Osteoblast (primary cell): ENCODE measurements at regions not wholly inside any gene's neighbourhood (a gene's known extent, or its start where the extent isn't known, plus 50 kb on each side); places are given as distances from the start of the nearest gene placed in this dataset.

Experiments used
- DNase-seq: peaks from one replicate; pipeline ENCODE4 v3.0.0; 2011; ENCODE audit warnings: low spot score, mixed read lengths; ENCODE audit not compliant: insufficient read length; ENCODE audit errors: missing footprints
- H2AFZ ChIP-seq: 2 replicates; pipeline ENCODE4 v1.6.0; 2011; ENCODE audit warnings: mild to moderate bottlenecking, low read length
- H3K27ac ChIP-seq: 2 replicates; pipeline ENCODE4 v1.5.1; 2011; ENCODE audit warnings: mild to moderate bottlenecking, low read depth, low read length, moderate library complexity
- H3K27me3 ChIP-seq: 2 replicates; pipeline ENCODE4 v1.6.0; 2012; ENCODE audit warnings: mild to moderate bottlenecking, control low read depth, inconsistent platforms, low read length, moderate library complexity; ENCODE audit not compliant: insufficient read depth
- H3K36me3 ChIP-seq: 2 replicates; pipeline ENCODE4 v1.5.1; 2011; ENCODE audit warnings: mild to moderate bottlenecking, low read length, control low read depth, moderate library complexity; ENCODE audit not compliant: insufficient read depth
- H3K4me1 ChIP-seq: 2 replicates; pipeline ENCODE4 v1.5.1; 2011; ENCODE audit warnings: mild to moderate bottlenecking, low read length, control low read depth, moderate library complexity; ENCODE audit not compliant: insufficient read depth
- H3K4me2 ChIP-seq: 2 replicates; pipeline ENCODE4 v1.6.0; 2011; ENCODE audit warnings: mild to moderate bottlenecking, low read length; ENCODE audit not compliant: insufficient read depth
- H3K4me3 ChIP-seq: fragments of 200-600 bp; sonication (generic); 3 replicates; pipeline ENCODE4 v1.5.1; 2012; ENCODE audit warnings: mild to moderate bottlenecking, low read length, inconsistent platforms; ENCODE audit not compliant: insufficient read depth
- H3K79me2 ChIP-seq: 2 replicates; pipeline ENCODE4 v1.6.0; 2012; ENCODE audit warnings: mild to moderate bottlenecking, low read length, control low read depth, inconsistent platforms; ENCODE audit not compliant: insufficient read depth
- H3K9me3 ChIP-seq: 2 replicates; pipeline ENCODE4 v1.5.1; 2011; ENCODE audit warnings: low read depth, low read length, control low read depth
- H4K20me1 ChIP-seq: 2 replicates; pipeline ENCODE4 v1.6.0; 2012; ENCODE audit warnings: mild to moderate bottlenecking, low read length, control low read depth; ENCODE audit not compliant: insufficient read depth
- TF ChIP-seq, protein P1 (sequence below): IDR thresholded peaks from 2 replicates; pipeline ENCODE4 v1.5.1; 2011; ENCODE audit warnings: mild to moderate bottlenecking, low read depth, low read length, moderate library complexity; ENCODE audit errors: extremely low read depth

DNA sequence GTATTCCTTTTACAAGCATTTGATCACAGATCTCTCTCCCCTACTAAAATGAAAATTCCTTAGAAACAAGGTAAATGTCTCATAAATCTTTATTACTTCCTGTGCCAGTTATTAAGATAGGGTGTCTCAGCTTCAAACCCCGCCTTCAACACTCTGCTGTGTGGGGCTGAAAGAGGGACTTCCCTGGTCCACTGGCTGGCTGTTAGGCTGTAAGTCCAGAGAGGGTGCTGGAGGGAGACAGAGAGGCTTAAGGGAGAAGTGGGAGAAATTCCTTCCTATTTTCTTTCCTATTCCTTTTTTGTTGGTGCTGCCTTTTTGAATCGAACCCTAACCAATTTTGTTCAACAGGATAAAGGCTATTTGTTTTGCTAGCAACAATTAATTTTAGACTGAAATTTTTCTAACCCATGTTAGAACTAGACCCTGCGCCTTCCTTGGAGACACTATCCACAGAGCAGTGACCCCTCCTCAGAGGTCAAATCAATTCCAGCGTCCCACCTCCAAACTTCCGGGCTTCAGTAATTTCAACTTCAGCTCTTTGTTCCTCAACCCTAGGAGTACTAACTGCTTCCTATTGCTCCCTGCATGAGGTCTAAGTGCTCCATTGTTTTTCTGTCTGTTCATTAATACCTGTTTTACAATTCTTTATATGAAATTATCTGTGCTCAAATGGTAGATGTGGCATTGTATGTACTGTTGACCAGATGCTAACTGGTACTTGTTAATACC lies 207.5 kb upstream of the OPRM1 start:
- Histone ChIP-seq H3K4me2 (no peak overlapping the region), H3K27me3 (no peaks in the 10 kb centered on the region), H3K4me1 (no peaks in the 10 kb centered on the region), H3K79me2 (no peaks in the 10 kb centered on the region), H3K36me3 (no peaks in the 10 kb centered on the region), H3K4me3 (no peak overlapping the region), H2AFZ (no peak overlapping the region), H3K9me3 (peaks cover 2% of the 10 kb centered on the region), H4K20me1 (no peaks in the 10 kb centered on the region), H3K27ac (no peak overlapping the region)
- no peak for DNase-seq
- TF ChIP-seq, protein P1, sequence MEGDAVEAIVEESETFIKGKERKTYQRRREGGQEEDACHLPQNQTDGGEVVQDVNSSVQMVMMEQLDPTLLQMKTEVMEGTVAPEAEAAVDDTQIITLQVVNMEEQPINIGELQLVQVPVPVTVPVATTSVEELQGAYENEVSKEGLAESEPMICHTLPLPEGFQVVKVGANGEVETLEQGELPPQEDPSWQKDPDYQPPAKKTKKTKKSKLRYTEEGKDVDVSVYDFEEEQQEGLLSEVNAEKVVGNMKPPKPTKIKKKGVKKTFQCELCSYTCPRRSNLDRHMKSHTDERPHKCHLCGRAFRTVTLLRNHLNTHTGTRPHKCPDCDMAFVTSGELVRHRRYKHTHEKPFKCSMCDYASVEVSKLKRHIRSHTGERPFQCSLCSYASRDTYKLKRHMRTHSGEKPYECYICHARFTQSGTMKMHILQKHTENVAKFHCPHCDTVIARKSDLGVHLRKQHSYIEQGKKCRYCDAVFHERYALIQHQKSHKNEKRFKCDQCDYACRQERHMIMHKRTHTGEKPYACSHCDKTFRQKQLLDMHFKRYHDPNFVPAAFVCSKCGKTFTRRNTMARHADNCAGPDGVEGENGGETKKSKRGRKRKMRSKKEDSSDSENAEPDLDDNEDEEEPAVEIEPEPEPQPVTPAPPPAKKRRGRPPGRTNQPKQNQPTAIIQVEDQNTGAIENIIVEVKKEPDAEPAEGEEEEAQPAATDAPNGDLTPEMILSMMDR, result no peak

DNA sequence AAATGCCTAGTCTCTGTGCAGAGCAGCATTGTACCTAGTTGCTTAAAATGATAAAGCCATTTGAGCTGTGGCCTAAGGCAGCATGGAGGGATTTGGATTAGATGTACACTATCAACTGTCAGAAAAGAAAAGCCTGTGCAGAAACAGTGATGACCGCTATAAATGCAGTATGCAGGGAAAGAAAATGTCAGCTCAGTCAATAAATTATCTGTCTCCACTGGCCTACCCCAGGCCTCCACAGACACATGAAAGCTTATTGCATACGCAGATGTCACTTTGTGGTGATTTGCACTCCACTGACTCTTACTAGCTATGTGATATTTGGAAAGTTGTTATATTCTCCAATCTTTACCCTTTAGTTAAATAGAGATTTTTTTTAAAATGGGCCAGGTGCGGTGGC lies 221.9 kb upstream of the OPRM1 start:
- Histone ChIP-seq H3K36me3 (no peaks in the 10 kb centered on the region), H3K79me2 (no peaks in the 10 kb centered on the region), H2AFZ (no peak overlapping the region), H3K4me2 (no peak overlapping the region), H4K20me1 (no peaks in the 10 kb centered on the region), H3K4me3 (no peak overlapping the region), H3K4me1 (no peaks in the 10 kb centered on the region), H3K9me3 (no peaks in the 10 kb centered on the region), H3K27ac (no peak overlapping the region), H3K27me3 (no peaks in the 10 kb centered on the region)
- DNase-seq, result no peak
- TF ChIP-seq, protein P1, result no peak

DNA sequence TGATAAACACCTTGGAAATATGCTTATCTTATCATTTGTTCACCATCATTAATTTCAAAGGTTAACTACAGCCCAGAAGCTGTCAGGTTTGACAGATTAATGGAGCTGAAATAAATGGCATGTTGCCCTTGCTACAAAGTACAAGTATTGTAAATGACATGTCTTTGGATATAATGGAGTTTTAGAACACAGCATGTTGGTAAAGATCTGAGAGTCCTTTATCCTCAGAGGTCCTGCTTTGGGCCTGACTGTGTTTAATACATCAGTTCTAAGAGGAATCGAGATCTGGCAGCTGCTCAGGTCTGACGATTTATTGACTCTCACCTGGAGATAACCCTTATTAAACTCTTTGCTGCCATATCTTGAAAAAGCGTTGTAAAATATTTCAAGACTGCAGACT lies 222.7 kb upstream of the OPRM1 start:
- Histone ChIP-seq H3K27me3 (no peaks in the 10 kb centered on the region), H3K27ac (no peak overlapping the region), H2AFZ (no peak overlapping the region), H3K4me3 (no peak overlapping the region), H3K4me2 (no peak overlapping the region), H3K4me1 (no peaks in the 10 kb centered on the region), H4K20me1 (no peaks in the 10 kb centered on the region), H3K79me2 (no peaks in the 10 kb centered on the region), H3K36me3 (no peaks in the 10 kb centered on the region), H3K9me3 (no peaks in the 10 kb centered on the region)
- no peak for DNase-seq
- TF ChIP-seq, protein P1, result no peak

DNA sequence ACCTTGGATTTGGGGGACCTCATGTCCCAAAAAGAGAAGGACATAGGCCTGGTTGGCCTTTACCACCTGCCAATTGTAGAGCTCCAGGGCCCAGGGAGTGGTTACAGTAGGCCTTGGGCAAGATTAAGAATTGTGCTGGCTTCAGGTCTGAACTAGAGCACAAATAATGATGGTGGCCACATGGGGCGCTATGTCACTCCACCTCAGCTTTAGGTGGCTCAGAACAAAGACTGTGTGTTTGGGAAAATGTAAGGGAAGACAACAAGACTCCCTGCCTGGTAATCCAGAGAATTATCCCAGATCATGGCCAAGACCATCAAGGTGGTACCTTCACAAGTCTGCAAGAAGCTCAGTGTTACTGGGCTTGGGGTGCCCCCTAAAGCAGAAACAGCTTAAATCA lies 224.9 kb upstream of the OPRM1 start:
- no peaks in the 10 kb centered on the region for H4K20me1 ChIP-seq
- no peaks in the 10 kb centered on the region for H3K36me3 ChIP-seq
- H3K79me2 ChIP-seq, result no peaks in the 10 kb centered on the region
- H3K27ac ChIP-seq, result no peak overlapping the region
- H3K4me3 ChIP-seq, result no peak overlapping the region
- H3K27me3 ChIP-seq, result no peaks in the 10 kb centered on the region
- no peak overlapping the region for H3K4me2 ChIP-seq
- no peak overlapping the region for H2AFZ ChIP-seq
- no peaks in the 10 kb centered on the region for H3K4me1 ChIP-seq
- no peaks in the 10 kb centered on the region for H3K9me3 ChIP-seq
- TF ChIP-seq, protein P1, result no peak
- no peak for DNase-seq
